Endothelial cell of umbilical vein (primary cell): ENCODE measurements at regions not wholly inside any gene's neighbourhood (a gene's known extent, or its start where the extent isn't known, plus 50 kb on each side); places are given as distances from the start of the nearest gene placed in this dataset.

Experiments used
- BruUV-seq: library from RNA; stranded (reverse); fragments of 400-500 nt; replicated peaks from 2 replicates; lab custom pipeline; 2021; lab: Mats Ljungman, UMichigan
- CTCF ChIA-PET: fragments of 300-600, 350-600 bp; sonication (Branson Sonifier 250); formaldehyde crosslinking; loops from one replicate; lab custom pipeline; 2021; ENCODE audit warnings: antibody characterized with exemption, inconsistent platforms; lab: Charles Lee
- POLR2A ChIA-PET: fragments of 300-600, 350-600 bp; sonication (Branson Sonifier 250); formaldehyde crosslinking; loops from one replicate; lab custom pipeline; 2021; ENCODE audit warnings: antibody characterized with exemption, inconsistent platforms; lab: Charles Lee
- DNase-seq: peaks from one replicate; pipeline ENCODE4 v3.0.0-alpha.2; 2011; ENCODE audit warnings: low read depth, low spot score
- FAIRE-seq: peaks from 2 replicates; lab custom pipeline; 2011; peaks lifted over from hg19 to GRCh38; lab: Jason Lieb, UNC
- H2AFZ ChIP-seq: 2 replicates; pipeline ENCODE4 v1.6.0; 2012; ENCODE audit warnings: low read depth, low read length, control low read depth, inconsistent platforms
- H3K27ac ChIP-seq: 2 replicates; pipeline ENCODE4 v1.5.1; 2011; ENCODE audit warnings: low read depth, mild to moderate bottlenecking, control low read depth, low read length, moderate library complexity; ENCODE audit not compliant: insufficient read depth
- H3K27me3 ChIP-seq, 2 experiments: 2 replicates each; pipeline versions ENCODE4 v1.6.0 to v1.6.1; 2011; ENCODE audit warnings: low read length in 2 of 2, mixed read lengths in 1 of 2; ENCODE audit not compliant: control insufficient read depth in 2 of 2, insufficient read depth in 2 of 2
- H3K36me3 ChIP-seq, 2 experiments: 2 replicates in 1 of 2; 3 replicates in 1 of 2; pipeline ENCODE4 v1.5.1; 2011; ENCODE audit warnings: low read length in 2 of 2, mild to moderate bottlenecking in 1 of 2, moderate library complexity in 1 of 2; ENCODE audit not compliant: control insufficient read depth in 2 of 2, insufficient read depth in 2 of 2; ENCODE audit errors: extremely low read depth in 1 of 2
- H3K4me1 ChIP-seq: 3 replicates; pipeline ENCODE4 v1.5.1; 2011; ENCODE audit warnings: mild to moderate bottlenecking, low read length; ENCODE audit not compliant: control insufficient read depth, insufficient read depth; ENCODE audit errors: extremely low read depth
- H3K4me2 ChIP-seq: 2 replicates; pipeline ENCODE4 v1.6.1; 2011; ENCODE audit warnings: low read length, control low read depth, mixed read lengths; ENCODE audit not compliant: insufficient read depth
- H3K4me3 ChIP-seq, 3 experiments: fragments of 200-600 bp in 1 of 3; sonication (generic), shearing (Covaris generic) in 1 of 3; replicated peaks in 1 of 3; 2 replicates each; pipeline ENCODE4 v1.5.1; 2011 to 2016; ENCODE audit warnings: control low read depth in 3 of 3, low read length in 3 of 3, mild to moderate bottlenecking in 2 of 3, inconsistent platforms in 1 of 3, low read depth in 1 of 3, moderate library complexity in 1 of 3; ENCODE audit not compliant: insufficient read depth in 1 of 3
- H3K79me2 ChIP-seq: 2 replicates; pipeline ENCODE4 v1.6.0; 2012; ENCODE audit warnings: low read length, inconsistent platforms; ENCODE audit not compliant: control insufficient read depth, insufficient read depth
- H3K9ac ChIP-seq: replicated peaks from 2 replicates; pipeline ENCODE3; 2011; ENCODE audit warnings: low read length, control low read depth; ENCODE audit not compliant: insufficient read depth; ENCODE audit errors: extremely low read depth
- H3K9me1 ChIP-seq: replicated peaks from 3 replicates; pipeline ENCODE4 v1.6.0; 2011; ENCODE audit warnings: mild to moderate bottlenecking, low read length; ENCODE audit not compliant: control insufficient read depth, insufficient read depth; ENCODE audit errors: extremely low read depth
- H3K9me3 ChIP-seq: replicated peaks from 2 replicates; pipeline ENCODE4 v1.5.1; 2012; ENCODE audit warnings: low read length, inconsistent platforms; ENCODE audit not compliant: control insufficient read depth, insufficient read depth
- H4K20me1 ChIP-seq: replicated peaks from 2 replicates; pipeline ENCODE3; 2011; ENCODE audit warnings: mild to moderate bottlenecking, low read length; ENCODE audit not compliant: control insufficient read depth, insufficient read depth; ENCODE audit errors: extremely low read depth
- EZH2 ChIP-seq: IDR thresholded peaks from 2 replicates; pipeline ENCODE4 v1.6.1; 2012; ENCODE audit warnings: borderline replicate concordance, low read depth, mild to moderate bottlenecking, moderate library complexity, low read length, inconsistent platforms; ENCODE audit not compliant: severe bottlenecking
- FOS ChIP-seq: IDR thresholded peaks from 2 replicates; pipeline ENCODE4 v1.6.1; 2011; ENCODE audit warnings: mild to moderate bottlenecking, low read length, moderate library complexity, borderline replicate concordance; ENCODE audit not compliant: insufficient read depth
- GATA2 ChIP-seq: IDR thresholded peaks from 2 replicates; pipeline ENCODE4 v1.7.0; 2011; ENCODE audit warnings: low read depth, mild to moderate bottlenecking, moderate library complexity, mixed read lengths, low read length; ENCODE audit not compliant: insufficient read length, insufficient read depth
- JUN ChIP-seq: IDR thresholded peaks from 2 replicates; pipeline ENCODE4 v1.6.1; 2011; ENCODE audit warnings: borderline replicate concordance, low read depth; ENCODE audit not compliant: insufficient read length, insufficient read depth
- MAX ChIP-seq: IDR thresholded peaks from 2 replicates; pipeline ENCODE4 v1.6.1; 2011; ENCODE audit not compliant: insufficient read depth, insufficient read length
- MYC ChIP-seq: IDR thresholded peaks from one replicate; pipeline ENCODE4 v1.6.1; 2011; ENCODE audit warnings: mild to moderate bottlenecking, low read depth, low read length
- POLR2A ChIP-seq: IDR thresholded peaks from 2 replicates; pipeline ENCODE4 v1.6.1; 2012; ENCODE audit warnings: low read depth, mild to moderate bottlenecking, control low read depth, low read length
- POLR2AphosphoS5 ChIP-seq: IDR thresholded peaks from 2 replicates; pipeline ENCODE4 v1.6.1; 2012; ENCODE audit warnings: low read depth, mild to moderate bottlenecking, control low read depth, low read length, moderate library complexity; ENCODE audit not compliant: insufficient read depth
- dilution Hi-C: fragments of 300-500 bp; cut with MboI; formaldehyde crosslinking; loops from one replicate; pipeline ENCODE4 v1.15.0; 2019; ENCODE audit warnings: low sequenced_read_pairs; ENCODE audit not compliant: extremely low pct_ligation_motif_present
- intact Hi-C: fragments of 100-400 bp; cut with micrococcal nuclease; formaldehyde crosslinking; loops from one replicate; pipeline ENCODE4 v1.10.0; 2022
- TF ChIP-seq, protein P1 (sequence below), 2 donors: IDR thresholded peaks; 1 replicate in 1 of 2; 2 replicates in 1 of 2; pipeline ENCODE4 v1.5.1; 2011; ENCODE audit warnings: low read length in 2 of 2, mild to moderate bottlenecking in 2 of 2, moderate library complexity in 2 of 2, control low read depth in 1 of 2, inconsistent platforms in 1 of 2, low read depth in 1 of 2; ENCODE audit not compliant: insufficient read depth in 1 of 2; ENCODE audit errors: extremely low read depth in 1 of 2

DNA sequence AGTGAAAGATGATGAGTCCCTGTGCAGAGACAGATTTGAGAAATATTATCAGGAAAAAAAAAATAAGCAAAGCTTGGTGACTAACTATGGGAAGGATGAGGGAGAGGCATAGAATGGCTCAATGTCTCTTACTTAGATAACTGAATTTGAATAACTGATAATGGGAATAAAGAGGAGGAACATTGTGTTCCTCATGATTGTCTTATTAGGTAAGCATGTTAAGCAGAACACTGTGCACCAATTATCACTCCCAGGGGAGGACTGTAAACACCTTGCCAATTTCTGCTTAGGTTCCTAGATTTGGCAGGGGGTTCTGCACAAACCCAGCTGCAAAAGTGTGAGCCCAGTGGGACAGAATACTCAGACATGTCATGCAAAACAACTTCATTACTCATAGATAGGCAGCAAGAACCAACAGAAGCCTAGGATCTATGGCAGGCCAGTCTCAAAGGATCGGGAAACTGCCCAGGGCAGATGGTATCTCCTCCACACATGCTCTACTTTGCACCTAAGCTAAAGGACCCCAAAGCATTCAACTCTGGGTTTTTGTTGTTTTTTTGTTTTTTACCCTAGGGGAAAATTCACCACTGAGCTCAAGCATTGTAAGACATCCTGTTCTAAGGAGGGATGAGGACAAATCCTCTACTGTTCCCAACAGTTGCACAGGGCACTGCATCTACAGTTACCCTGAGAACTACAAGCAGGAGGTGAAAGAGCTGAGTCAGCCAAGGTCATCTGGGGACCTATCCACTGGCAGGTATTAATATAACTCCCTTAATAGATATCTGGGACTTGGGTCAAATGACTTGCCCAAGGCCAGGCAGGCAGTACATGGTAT, 907.0 kb downstream of the RAPGEF2 start:
- no peak overlapping the region for H3K9ac ChIP-seq
- no peak overlapping the region for H3K4me2 ChIP-seq
- intact Hi-C loops (no loop called here), dilution Hi-C loops (no loop called here)
- BruUV-seq = no TSS peak
- H2AFZ ChIP-seq = no peak overlapping the region
- no peaks in the 10 kb centered on the region for H4K20me1 ChIP-seq
- no peak overlapping the region for H3K4me3 ChIP-seq
- FAIRE-seq = no peak
- TF ChIP-seq MYC = no peak
- TF ChIP-seq EZH2 = no peak
- TF ChIP-seq, protein P1, sequence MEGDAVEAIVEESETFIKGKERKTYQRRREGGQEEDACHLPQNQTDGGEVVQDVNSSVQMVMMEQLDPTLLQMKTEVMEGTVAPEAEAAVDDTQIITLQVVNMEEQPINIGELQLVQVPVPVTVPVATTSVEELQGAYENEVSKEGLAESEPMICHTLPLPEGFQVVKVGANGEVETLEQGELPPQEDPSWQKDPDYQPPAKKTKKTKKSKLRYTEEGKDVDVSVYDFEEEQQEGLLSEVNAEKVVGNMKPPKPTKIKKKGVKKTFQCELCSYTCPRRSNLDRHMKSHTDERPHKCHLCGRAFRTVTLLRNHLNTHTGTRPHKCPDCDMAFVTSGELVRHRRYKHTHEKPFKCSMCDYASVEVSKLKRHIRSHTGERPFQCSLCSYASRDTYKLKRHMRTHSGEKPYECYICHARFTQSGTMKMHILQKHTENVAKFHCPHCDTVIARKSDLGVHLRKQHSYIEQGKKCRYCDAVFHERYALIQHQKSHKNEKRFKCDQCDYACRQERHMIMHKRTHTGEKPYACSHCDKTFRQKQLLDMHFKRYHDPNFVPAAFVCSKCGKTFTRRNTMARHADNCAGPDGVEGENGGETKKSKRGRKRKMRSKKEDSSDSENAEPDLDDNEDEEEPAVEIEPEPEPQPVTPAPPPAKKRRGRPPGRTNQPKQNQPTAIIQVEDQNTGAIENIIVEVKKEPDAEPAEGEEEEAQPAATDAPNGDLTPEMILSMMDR (IDR thresholded peaks at IDR 0.05; ENCODE audit: extremely low read depth in 1 of 2, insufficient read depth in 1 of 2, low read depth in 1 of 2, low read length in 2 of 2) = no peak
- TF ChIP-seq POLR2AphosphoS5 = no peak
- no peak for TF ChIP-seq GATA2
- no peak for TF ChIP-seq MAX
- TF ChIP-seq JUN = no peak
- TF ChIP-seq POLR2A = no peak
- no peak for TF ChIP-seq FOS
- H3K27ac ChIP-seq = no peak overlapping the region
- CTCF ChIA-PET = no interaction called here
- H3K9me1 ChIP-seq = no peaks in the 10 kb centered on the region
- DNase-seq = no peak
- no peaks in the 10 kb centered on the region for H3K9me3 ChIP-seq
- no peaks in the 10 kb centered on the region for H3K4me1 ChIP-seq
- POLR2A ChIA-PET = no interaction called here
- H3K79me2 ChIP-seq = no peaks in the 10 kb centered on the region
- no peaks in the 10 kb centered on the region for H3K36me3 ChIP-seq
- no peaks in the 10 kb centered on the region for H3K27me3 ChIP-seq
